Type B pancreatic cell (in vitro differentiated cells): ENCODE measurements at regions not wholly inside any gene's neighbourhood (a gene's known extent, or its start where the extent isn't known, plus 50 kb on each side); places are given as distances from the start of the nearest gene placed in this dataset.

Experiments used
- DNase-seq: peaks from one replicate; pipeline ENCODE4 v3.0.0; 2021; ENCODE audit warnings: mixed read lengths; ENCODE audit not compliant: unreplicated experiment; ENCODE audit errors: extremely low spot score
- H3K27ac Mint-ChIP-seq: 2 replicates; pipeline ENCODE4 v1.8.0; 2021; ENCODE audit warnings: mild to moderate bottlenecking, mixed read lengths
- H3K27me3 Mint-ChIP-seq: 2 replicates; pipeline ENCODE4 v1.8.0; 2021; ENCODE audit warnings: mixed read lengths
- H3K36me3 Mint-ChIP-seq: 2 replicates; pipeline ENCODE4 v1.8.0; 2021; ENCODE audit warnings: mixed read lengths
- H3K4me1 Mint-ChIP-seq: one replicate; pipeline ENCODE4 v1.8.0; 2021; ENCODE audit warnings: mixed read lengths; ENCODE audit not compliant: unreplicated experiment
- H3K4me3 Mint-ChIP-seq: 2 replicates; pipeline ENCODE4 v1.8.0; 2021; ENCODE audit warnings: mild to moderate bottlenecking, mixed read lengths
- H3K9me3 Mint-ChIP-seq: 2 replicates; pipeline ENCODE4 v1.8.0; 2021; ENCODE audit warnings: mixed read lengths
- CTCF ChIP-seq: fragments of 200-600 bp; sonication (generic); conservative IDR thresholded peaks from 2 replicates; pipeline ENCODE4 v1.5.0; 2021; ENCODE audit warnings: antibody characterized with exemption, mild to moderate bottlenecking

DNA sequence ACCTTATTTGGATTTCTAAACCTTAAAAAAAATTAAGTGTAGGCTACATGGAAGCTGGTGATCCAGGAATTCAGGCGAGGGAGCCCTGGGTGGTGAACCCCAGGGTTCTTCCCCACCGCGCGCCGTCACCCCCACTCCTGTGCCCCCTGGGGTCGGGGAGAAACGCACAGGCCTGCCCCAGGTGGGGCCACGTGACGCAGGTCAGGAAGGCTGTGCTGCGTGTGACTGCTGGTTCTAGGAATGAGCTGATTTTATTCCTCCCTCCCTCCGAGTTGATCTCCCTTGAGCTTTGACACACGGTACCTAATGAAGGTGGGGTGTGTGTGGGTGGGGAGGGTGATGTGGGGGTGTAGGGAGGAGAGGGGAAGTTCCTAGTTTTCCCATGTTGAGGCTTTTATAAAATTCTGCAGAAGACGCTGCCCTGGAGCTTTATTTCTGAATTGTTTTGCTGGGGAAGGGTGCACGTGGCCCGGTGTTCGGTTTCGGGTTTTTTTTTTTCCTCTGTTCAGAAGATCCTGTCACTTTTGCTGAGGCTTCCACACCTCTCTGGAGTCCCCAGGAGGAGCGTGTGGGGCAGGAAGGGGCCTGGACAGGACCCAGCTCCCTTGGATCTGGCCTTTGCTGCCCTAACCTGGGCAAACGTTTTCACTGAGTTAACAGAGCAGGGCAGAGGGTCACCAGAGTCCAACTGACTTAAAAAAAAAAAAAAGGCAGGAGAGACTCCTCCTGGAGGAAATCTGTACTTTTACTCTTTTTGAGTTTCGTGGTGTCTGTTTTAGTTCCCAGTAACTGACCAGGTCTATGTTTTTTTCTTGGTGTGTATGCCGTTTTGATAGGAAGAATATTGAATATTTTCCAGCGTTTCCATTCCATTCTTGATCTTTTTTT, 55.8 kb upstream of the GSE1 start:
- peaks cover 45% of the 10 kb centered on the region for H3K4me1 Mint-ChIP-seq
- DNase-seq, result no peak
- no peaks in the 10 kb centered on the region for H3K27me3 Mint-ChIP-seq
- H3K27ac Mint-ChIP-seq, result peak overlapping the region; percentile 96
- peak; percentile 46 for TF ChIP-seq CTCF
- peak overlapping the region; percentile 89 for H3K4me3 Mint-ChIP-seq
- no peaks in the 10 kb centered on the region for H3K36me3 Mint-ChIP-seq
- H3K9me3 Mint-ChIP-seq, result no peaks in the 10 kb centered on the region

GRCh38 chr16:85557971-85558657, 55.0 kb upstream of the GSE1 start:
- Mint-ChIP-seq H3K4me3 (peak overlapping the region; percentile 89), H3K9me3 (no peaks in the 10 kb centered on the region), H3K4me1 (peaks cover 48% of the 10 kb centered on the region), H3K36me3 (no peaks in the 10 kb centered on the region), H3K27me3 (no peaks in the 10 kb centered on the region), H3K27ac (peak overlapping the region; percentile 96)
- DNase-seq, result no peak
- peak; percentile 5 for TF ChIP-seq CTCF

DNA sequence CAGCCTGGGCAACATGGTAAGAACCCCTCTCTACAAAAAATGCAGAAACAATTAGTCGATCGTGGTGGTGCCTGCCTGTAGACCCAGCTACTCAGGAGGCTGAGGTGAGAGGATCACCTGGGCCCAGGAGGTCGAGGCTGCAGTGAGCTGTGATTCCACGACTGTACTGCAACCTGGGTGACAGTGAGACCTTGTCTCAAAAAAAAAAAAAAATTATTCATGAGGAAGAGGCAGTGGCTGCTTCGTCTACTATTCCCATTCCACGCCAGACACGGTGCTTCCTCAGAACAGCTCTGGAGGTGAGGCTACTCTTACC, 52.2 kb upstream of the GSE1 start:
- DNase-seq, result no peak
- Mint-ChIP-seq H3K4me3 (no peak overlapping the region), H3K9me3 (no peaks in the 10 kb centered on the region), H3K36me3 (no peaks in the 10 kb centered on the region), H3K27ac (no peak overlapping the region), H3K4me1 (peaks cover 56% of the 10 kb centered on the region), H3K27me3 (no peaks in the 10 kb centered on the region)
- TF ChIP-seq CTCF, result no peak

DNA sequence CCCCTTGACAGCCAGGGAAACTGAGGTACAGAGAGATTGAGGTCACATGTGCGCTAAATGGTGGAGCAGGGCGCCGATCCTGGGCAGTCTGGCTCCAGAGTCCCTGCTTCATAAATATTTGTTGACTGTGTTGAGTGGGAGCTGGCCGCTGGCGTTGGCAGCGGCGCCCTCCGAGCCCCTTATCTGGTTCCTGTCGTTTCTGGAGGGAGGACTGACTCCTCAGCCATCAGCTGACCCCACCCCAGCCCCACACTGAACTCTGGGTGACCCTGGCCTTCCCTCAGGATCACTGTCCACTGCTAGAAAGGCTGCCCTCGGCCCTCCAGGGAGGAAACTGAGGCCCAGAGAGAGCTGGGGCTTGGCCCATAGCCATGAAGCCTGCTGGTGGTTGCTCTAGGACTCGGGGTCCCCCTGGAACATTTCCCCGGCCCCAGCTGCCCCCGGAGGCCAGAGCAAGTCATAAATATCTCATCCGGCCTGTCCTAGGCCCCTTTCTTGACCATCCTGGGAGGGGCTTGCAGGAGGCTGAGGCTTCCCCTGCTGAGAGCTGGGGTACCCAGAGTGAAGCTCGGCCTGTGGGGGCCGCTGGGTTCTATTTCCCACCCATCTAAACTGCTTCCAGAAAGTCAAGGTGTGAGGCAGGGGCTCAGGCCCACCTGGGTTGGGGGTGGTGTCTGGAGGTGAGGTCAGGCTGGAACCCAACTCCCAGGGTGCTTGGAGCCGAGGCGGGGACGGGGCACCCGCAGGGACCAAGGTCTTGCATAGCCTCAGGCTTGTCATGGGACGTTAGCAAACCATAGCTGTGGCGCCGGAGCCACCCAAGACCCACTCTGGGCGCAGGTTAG, 51.7 kb upstream of the GSE1 start:
- Mint-ChIP-seq H3K27ac (peak overlapping the region; percentile 66), H3K9me3 (no peaks in the 10 kb centered on the region), H3K36me3 (no peaks in the 10 kb centered on the region), H3K4me1 (peaks cover 62% of the 10 kb centered on the region), H3K27me3 (no peaks in the 10 kb centered on the region), H3K4me3 (peak overlapping the region; percentile 64)
- no peak for DNase-seq
- no peak for TF ChIP-seq CTCF

DNA sequence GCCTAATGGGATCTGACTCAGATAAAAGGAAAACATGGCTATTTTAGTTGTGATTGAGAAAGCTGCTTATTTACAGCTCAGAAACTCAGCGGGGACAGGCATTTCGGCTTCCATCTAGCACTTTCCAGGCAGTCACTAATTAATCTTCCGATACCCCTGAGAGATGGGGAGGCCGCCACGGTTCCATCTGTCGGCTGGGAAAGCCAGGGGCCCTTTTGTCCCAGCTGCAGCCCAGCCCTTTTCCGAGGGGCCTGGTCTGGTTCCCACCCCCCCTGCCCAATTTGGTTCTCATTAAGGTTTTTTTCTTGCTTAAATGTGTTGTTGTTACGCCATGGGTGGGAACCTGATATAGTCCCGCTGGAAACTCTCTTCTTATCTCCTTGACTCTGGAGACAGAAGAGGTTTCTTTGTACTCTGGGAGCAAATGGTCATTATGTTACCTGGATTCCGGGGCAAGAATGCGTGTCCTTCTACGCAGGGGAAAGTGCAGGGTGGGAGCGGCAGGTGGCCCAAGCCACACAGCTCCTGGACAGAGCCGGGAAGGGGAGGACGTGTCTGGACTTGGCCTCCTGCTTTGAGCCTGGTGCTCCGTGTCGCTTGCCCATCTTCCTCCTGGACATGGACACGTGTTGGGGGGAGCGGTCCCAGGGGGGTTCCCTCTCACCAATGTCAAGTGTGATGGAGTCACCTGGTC, 50.9 kb upstream of the GSE1 start:
- DNase-seq, result no peak
- Mint-ChIP-seq H3K4me1 (peaks cover 64% of the 10 kb centered on the region), H3K4me3 (peak overlapping the region; percentile 64), H3K27me3 (no peaks in the 10 kb centered on the region), H3K9me3 (no peaks in the 10 kb centered on the region), H3K27ac (peak overlapping the region; percentile 66), H3K36me3 (no peaks in the 10 kb centered on the region)
- TF ChIP-seq CTCF, result no peak
